WTC11 (cell line): ENCODE measurements at regions not wholly inside any gene's neighbourhood (a gene's known extent, or its start where the extent isn't known, plus 50 kb on each side); places are given as distances from the start of the nearest gene placed in this dataset.

ENCODE experiments used
- ATAC-seq: fragments of 200-7000 bp; cut with Tn5 transposase; 2 replicates; pipeline ENCODE4 v1.10.0; 2021; ENCODE audit warnings: mild to moderate bottlenecking, moderate library complexity
- CTCF ChIA-PET: fragments of 300-600 bp; sonication (Branson Sonifier 250); formaldehyde crosslinking; loops from one replicate; lab custom pipeline; 2021; ENCODE audit warnings: antibody characterized with exemption; lab: Charles Lee
- POLR2A ChIA-PET: fragments of 350-600 bp; sonication (Branson Sonifier 250); formaldehyde crosslinking; loops from one replicate; lab custom pipeline; 2021; ENCODE audit warnings: antibody characterized with exemption; lab: Charles Lee
- DNase-seq: peaks from one replicate; pipeline ENCODE4 v3.0.0; 2021; ENCODE audit warnings: low spot score
- H3K27ac Mint-ChIP-seq: 2 replicates; pipeline ENCODE4 v1.8.0; 2021; ENCODE audit warnings: mixed read lengths
- H3K27me3 Mint-ChIP-seq: 2 replicates; pipeline ENCODE4 v1.8.0; 2021; ENCODE audit warnings: low read depth, mild to moderate bottlenecking, moderate library complexity, mixed read lengths
- H3K36me3 Mint-ChIP-seq: 2 replicates; pipeline ENCODE4 v1.8.0; 2021; ENCODE audit warnings: mixed read lengths
- H3K4me1 Mint-ChIP-seq: 2 replicates; pipeline ENCODE4 v1.8.0; 2022; ENCODE audit warnings: mixed read lengths
- H3K4me3 Mint-ChIP-seq: 2 replicates; pipeline ENCODE4 v1.8.0; 2021; ENCODE audit warnings: mild to moderate bottlenecking, moderate library complexity, mixed read lengths
- H3K9me3 Mint-ChIP-seq: 2 replicates; pipeline ENCODE4 v1.8.0; 2021; ENCODE audit warnings: mixed read lengths
- AFF4 ChIP-seq: sonication (generic); formaldehyde crosslinking; IDR thresholded peaks from 2 replicates; pipeline ENCODE4 v1.8.1; 2023; ENCODE audit warnings: mild to moderate bottlenecking, missing genetic modification reagents, borderline replicate concordance
- CREB1 ChIP-seq: sonication (generic); formaldehyde crosslinking; IDR thresholded peaks from 2 replicates; pipeline ENCODE4 v1.8.0; 2023; ENCODE audit warnings: mild to moderate bottlenecking, missing genetic modification reagents
- E2F4 ChIP-seq: sonication (generic); formaldehyde crosslinking; IDR thresholded peaks from 2 replicates; pipeline ENCODE4 v1.8.1; 2022; ENCODE audit warnings: low read depth, mild to moderate bottlenecking, moderate library complexity, missing genetic modification reagents, borderline replicate concordance
- FOXK1 ChIP-seq: sonication (generic); formaldehyde crosslinking; IDR thresholded peaks from 2 replicates; pipeline ENCODE4 v1.8.0; 2022; ENCODE audit warnings: mild to moderate bottlenecking, moderate library complexity, missing genetic modification reagents
- HMGXB4 ChIP-seq: sonication (generic); formaldehyde crosslinking; IDR thresholded peaks from 2 replicates; pipeline ENCODE4 v1.8.1; 2023; ENCODE audit warnings: mild to moderate bottlenecking, moderate library complexity, missing genetic modification reagents
- IRF2 ChIP-seq: sonication (generic); formaldehyde crosslinking; IDR thresholded peaks from 2 replicates; pipeline ENCODE4 v1.8.0; 2022; ENCODE audit warnings: low read depth, missing genetic modification reagents, borderline replicate concordance
- NFE2L1 ChIP-seq: sonication (generic); formaldehyde crosslinking; IDR thresholded peaks from 2 replicates; pipeline ENCODE4 v1.8.1; 2023; ENCODE audit warnings: missing genetic modification reagents
- SMAD4 ChIP-seq: sonication (generic); formaldehyde crosslinking; IDR thresholded peaks from 2 replicates; pipeline ENCODE4 v1.8.0; 2022; ENCODE audit warnings: mild to moderate bottlenecking, missing genetic modification reagents
- STAT6 ChIP-seq: sonication (generic); formaldehyde crosslinking; conservative IDR thresholded peaks from 2 replicates; pipeline ENCODE4 v1.8.1; 2023; ENCODE audit warnings: mild to moderate bottlenecking, low read depth, missing genetic modification reagents, moderate library complexity
- TCF7 ChIP-seq: sonication (generic); formaldehyde crosslinking; IDR thresholded peaks from 2 replicates; pipeline ENCODE4 v1.8.0; 2022; ENCODE audit warnings: mild to moderate bottlenecking, low read depth, missing genetic modification reagents, moderate library complexity
- TEAD4 ChIP-seq: sonication (generic); formaldehyde crosslinking; IDR thresholded peaks from 2 replicates; pipeline ENCODE4 v1.8.0; 2022; ENCODE audit warnings: mild to moderate bottlenecking, missing genetic modification reagents
- ZBTB21 ChIP-seq: sonication (generic); formaldehyde crosslinking; IDR thresholded peaks from 2 replicates; pipeline ENCODE4 v1.8.1; 2023; ENCODE audit warnings: mild to moderate bottlenecking, missing genetic modification reagents, borderline replicate concordance
- ZMAT4 ChIP-seq: fragments of 250-450 bp; sonication (Bioruptor Pico); IDR thresholded peaks from 2 replicates; pipeline ENCODE4 v1.9.0; 2021; ENCODE audit warnings: mild to moderate bottlenecking
- ZNF532 ChIP-seq: fragments of 250-450 bp; sonication (Bioruptor Pico); IDR thresholded peaks from 2 replicates; pipeline ENCODE4 v1.9.0; 2021; ENCODE audit warnings: mild to moderate bottlenecking, borderline replicate concordance

GRCh38 chr1:110763149-110763548 lies 88.4 kb upstream of the KCNA3 start (continued):
- no peak for TF ChIP-seq CREB1 (CRISPR knock-in tag)
- no peak for TF ChIP-seq SMAD4 (CRISPR knock-in tag)
- no peak for TF ChIP-seq IRF2 (CRISPR knock-in tag)
- no peak for TF ChIP-seq ZNF532 (CRISPR knock-in tag)
- TF ChIP-seq HMGXB4 (CRISPR knock-in tag): no peak
- no peak for TF ChIP-seq E2F4 (CRISPR knock-in tag)
- TF ChIP-seq ZBTB21 (CRISPR knock-in tag): no peak

- Mint-ChIP-seq H3K9me3 (no peaks in the 10 kb centered on the region), H3K4me1 (no peaks in the 10 kb centered on the region), H3K4me3 (no peak overlapping the region), H3K36me3 (no peaks in the 10 kb centered on the region), H3K27ac (no peak overlapping the region), H3K27me3 (no peaks in the 10 kb centered on the region)
- TF ChIP-seq AFF4 (no peak), FOXK1 (CRISPR knock-in tag) (no peak), TCF7 (CRISPR knock-in tag) (no peak)
- ChIA-PET POLR2A (no interaction called here), CTCF (interaction anchor here (1.0 to 1.2 kb wide), 2 partner anchors 21 to 122 kb away, joined by 3 read pairs; no protein-coding TSS in a partner anchor)
- no peak for DNase-seq
- no peak for ATAC-seq
These were observed 85.6 kb upstream of the KCNA3 start for GRCh38 chr1:110760321-110760720.

GRCh38 chr1:110756506-110756905 lies 81.8 kb upstream of the KCNA3 start:
- Mint-ChIP-seq H3K4me3 (no peak overlapping the region), H3K27ac (no peak overlapping the region), H3K27me3 (no peaks in the 10 kb centered on the region), H3K9me3 (no peaks in the 10 kb centered on the region), H3K36me3 (no peaks in the 10 kb centered on the region), H3K4me1 (peaks cover 29% of the 10 kb centered on the region)
- ATAC-seq: no peak
- DNase-seq: no peak
- CTCF ChIA-PET: interaction anchor here (1.6 to 2.2 kb wide), 2 partner anchors 9 to 25 kb away, joined by 4 to 6 read pairs; no protein-coding TSS in a partner anchor
- POLR2A ChIA-PET: interaction anchor here (0.6 kb wide), 1 partner anchor 11 kb away, joined by 3 read pairs; no protein-coding TSS in a partner anchor
- TF ChIP-seq IRF2 (CRISPR knock-in tag) (no peak), TEAD4 (CRISPR knock-in tag) (no peak), ZMAT4 (no peak), STAT6 (no peak), AFF4 (no peak), NFE2L1 (CRISPR knock-in tag) (no peak)
